GM21825 (cell line): ENCODE measurements at regions not wholly inside any gene's neighbourhood (a gene's known extent, or its start where the extent isn't known, plus 50 kb on each side); places are given as distances from the start of the nearest gene placed in this dataset.
"Not testable (repeated sequence)": the region's sequence is repeated elsewhere in the genome, so short reads cannot be mapped to it uniquely, and the experiment has no call there.

Experiments used
- ATAC-seq: cut with Tn5 transposase; IDR thresholded peaks from one replicate; pipeline ENCODE4 v1.9.1; 2021; ENCODE audit warnings: mild to moderate bottlenecking, moderate library complexity; ENCODE audit not compliant: unreplicated experiment

GRCh38 chr12:90235642-90236041, 527.0 kb upstream of the ATP2B1 start:
- no peak for ATAC-seq

GRCh38 chr12:90234472-90234871, 525.8 kb upstream of the ATP2B1 start:
- no peak for ATAC-seq

GRCh38 chr12:90233168-90234100, 524.8 kb upstream of the ATP2B1 start:
- no peak for ATAC-seq

- no peak for ATAC-seq
These were observed 521.0 kb upstream of the ATP2B1 start for GRCh38 chr12:90229407-90230170.

GRCh38 chr12:90226211-90226610, 517.6 kb upstream of the ATP2B1 start:
- ATAC-seq = no peak

DNA sequence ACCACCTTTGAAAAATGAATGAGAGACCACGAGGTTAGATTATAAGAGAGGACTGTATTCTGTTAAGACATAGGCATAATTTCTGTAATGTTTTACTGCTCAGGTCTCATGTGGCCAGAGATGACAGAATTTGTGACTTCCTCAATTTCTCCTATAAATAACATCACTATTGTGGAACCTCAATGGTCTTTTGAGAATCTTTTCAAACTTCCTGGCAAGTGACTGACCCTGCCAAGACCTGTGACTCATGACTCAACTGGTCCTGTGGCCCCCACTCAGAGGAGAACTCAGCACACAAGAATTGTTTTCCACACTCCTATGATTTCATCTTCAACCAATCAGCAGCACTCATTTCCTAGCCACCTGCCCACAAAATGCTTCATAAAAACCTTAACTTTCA, 508.2 kb upstream of the ATP2B1 start:
- ATAC-seq = no peak

- ATAC-seq = no peak
These were observed 507.4 kb upstream of the ATP2B1 start for GRCh38 chr12:90216020-90216552.

GRCh38 chr12:90211017-90211416, 502.4 kb upstream of the ATP2B1 start:
- ATAC-seq = no peak

DNA sequence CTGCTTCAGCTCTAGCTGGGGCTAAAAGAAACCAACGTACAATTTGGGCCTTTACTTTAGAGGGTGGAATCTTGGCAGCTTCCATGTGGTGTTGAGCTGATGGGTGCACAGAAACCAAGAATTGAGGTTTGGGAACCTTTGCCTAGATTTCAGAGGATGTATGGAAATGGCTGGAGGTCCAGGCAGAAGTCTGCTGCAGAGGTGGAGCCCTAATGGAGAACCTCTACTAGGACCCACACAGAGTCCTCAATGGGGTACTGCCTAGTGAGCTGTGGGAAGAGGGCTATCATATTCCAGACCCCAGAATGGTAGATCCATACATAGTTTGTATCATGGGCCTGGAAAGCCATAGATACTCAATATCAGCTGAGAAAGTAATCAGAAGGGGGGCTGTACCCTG, 500.4 kb upstream of the ATP2B1 start:
- ATAC-seq = no peak

DNA sequence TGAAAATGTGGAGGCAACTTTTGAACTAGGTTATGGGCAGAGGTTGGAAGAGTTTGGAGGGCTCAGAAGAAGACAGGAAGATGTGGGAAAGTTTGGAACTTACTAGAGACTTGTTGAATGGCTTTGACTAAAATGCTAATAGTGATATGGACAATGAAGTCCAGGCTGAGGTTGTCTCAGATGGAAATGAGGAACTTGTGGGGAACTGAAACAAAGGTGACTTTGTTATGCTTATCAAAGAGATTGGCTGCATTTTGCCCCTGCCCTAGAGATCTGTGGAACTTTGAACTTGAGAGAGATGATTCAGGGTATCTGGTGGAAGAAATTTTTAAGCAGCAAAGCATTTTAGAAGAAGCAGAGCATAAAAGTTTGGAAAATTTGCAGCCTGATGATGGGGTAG, 499.7 kb upstream of the ATP2B1 start:
- ATAC-seq = not testable (repeated sequence)

GRCh38 chr12:90207799-90208198, 499.2 kb upstream of the ATP2B1 start:
- no peak for ATAC-seq

DNA sequence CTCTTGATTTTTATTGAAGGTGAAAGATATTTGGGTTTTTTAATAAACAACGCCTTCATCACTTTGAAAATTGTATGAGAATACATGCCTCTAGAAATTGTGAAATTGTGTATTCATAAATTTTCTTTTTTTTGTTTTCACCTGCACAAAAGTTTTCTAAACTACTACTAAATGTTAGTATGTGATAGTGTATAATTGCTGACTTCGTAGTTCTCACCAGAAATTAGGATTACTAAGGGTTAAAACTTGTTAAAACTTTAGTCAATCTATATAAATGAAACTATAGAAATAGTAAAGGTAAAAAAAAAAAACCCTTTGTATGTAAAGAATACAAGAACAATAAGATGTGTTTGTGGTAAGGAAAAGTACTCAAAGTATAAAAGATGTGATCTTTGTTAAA, 496.5 kb upstream of the ATP2B1 start:
- ATAC-seq = no peak

- no peak for ATAC-seq
These were observed 494.9 kb upstream of the ATP2B1 start for GRCh38 chr12:90203556-90203955.

GRCh38 chr12:90199006-90199405, 490.4 kb upstream of the ATP2B1 start:
- ATAC-seq = no peak

GRCh38 chr12:90193500-90193899, 484.9 kb upstream of the ATP2B1 start:
- ATAC-seq = no peak

DNA sequence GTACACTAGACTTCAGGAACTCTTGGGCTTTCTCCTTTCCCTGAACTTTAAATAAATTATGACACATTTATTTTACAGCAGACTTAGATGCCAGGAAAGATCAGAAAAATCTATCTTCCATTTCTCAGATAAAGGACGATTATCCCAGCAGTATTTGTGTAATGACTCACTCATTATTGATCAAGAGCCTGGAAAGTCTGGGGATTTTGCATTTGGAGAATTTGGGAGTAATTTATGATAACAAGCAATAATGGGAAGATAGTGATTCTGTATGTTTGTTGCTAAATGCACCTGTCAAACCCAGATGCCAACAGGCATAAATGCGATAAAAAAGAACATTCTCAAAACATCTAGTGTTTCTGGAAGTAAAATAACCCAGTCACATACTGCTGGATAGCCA, 480.2 kb upstream of the ATP2B1 start:
- no peak for ATAC-seq

DNA sequence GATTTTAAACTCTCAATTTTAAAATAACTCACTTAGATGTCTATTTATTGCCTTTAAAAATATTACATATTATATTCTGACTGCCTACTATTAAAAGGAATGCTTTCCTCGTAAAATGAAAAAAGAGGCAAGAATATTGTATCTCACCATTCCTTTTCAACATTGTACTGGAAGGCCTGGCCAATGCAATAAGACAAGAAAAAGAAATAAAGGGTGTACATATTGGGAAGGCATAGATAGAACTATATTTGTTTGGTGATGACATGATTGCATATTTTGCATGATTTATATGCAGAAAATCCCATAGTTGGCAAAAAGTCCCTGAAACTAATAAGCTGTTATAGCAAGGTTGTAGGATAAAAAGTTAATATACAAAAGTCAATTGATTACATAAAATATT, 474.6 kb upstream of the ATP2B1 start:
- no peak for ATAC-seq

DNA sequence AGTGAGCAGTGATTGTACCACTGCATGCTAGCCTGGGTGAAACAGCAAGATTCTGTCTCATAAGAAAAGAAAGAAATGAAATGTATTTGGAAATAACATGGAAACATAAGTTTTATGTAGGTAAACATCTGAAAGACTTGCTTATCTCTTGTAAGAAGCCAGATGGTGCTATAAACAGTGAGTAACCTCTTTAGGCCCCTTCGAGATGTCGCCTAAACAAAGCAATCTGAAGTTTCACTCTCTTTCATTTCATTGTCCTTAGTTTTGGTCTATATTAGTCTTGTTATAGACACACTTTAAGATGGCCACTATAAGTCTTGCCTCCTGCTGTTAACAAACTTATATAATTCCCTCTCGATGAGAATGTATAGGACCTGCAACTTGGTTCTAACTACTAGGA, 472.6 kb upstream of the ATP2B1 start:
- no peak for ATAC-seq

- no peak for ATAC-seq
These were observed 466.3 kb upstream of the ATP2B1 start for GRCh38 chr12:90174956-90175355.

DNA sequence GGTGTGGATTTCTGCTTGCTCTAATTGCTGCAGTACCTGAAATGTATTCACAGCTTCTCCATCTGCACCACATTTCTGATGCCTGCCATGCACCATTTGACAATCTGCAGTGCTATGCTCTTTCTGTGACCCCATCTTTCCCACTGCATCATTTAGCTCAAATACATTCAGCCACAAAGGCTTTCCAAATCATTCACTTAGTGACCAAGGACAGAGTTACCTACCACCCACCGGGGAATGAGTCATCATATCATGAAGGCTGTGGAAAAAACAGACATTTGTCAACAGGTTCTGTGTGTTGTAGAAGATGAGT, 465.5 kb upstream of the ATP2B1 start:
- no peak for ATAC-seq

- no peak for ATAC-seq
These were observed 465.0 kb upstream of the ATP2B1 start for GRCh38 chr12:90173499-90174197.
